CD14-positive monocyte (primary cell): ENCODE measurements at regions not wholly inside any gene's neighbourhood (a gene's known extent, or its start where the extent isn't known, plus 50 kb on each side); places are given as distances from the start of the nearest gene placed in this dataset.

Source experiments
- DNase-seq, 3 donors: peaks; one replicate each; pipeline ENCODE4 v3.0.0-alpha.2; 2011 to 2022
- H2AFZ ChIP-seq: 2 replicates; pipeline ENCODE4 v1.6.0; 2012; ENCODE audit warnings: mild to moderate bottlenecking, low read depth, low read length, inconsistent platforms; ENCODE audit not compliant: insufficient read depth, poor library complexity, severe bottlenecking
- H3K27ac ChIP-seq, 2 donors: 1 replicate in 1 of 2; 2 replicates in 1 of 2; pipeline ENCODE4 v1.5.1; 2012 to 2013; ENCODE audit warnings: low read length in 2 of 2, control low read depth in 1 of 2, inconsistent platforms in 1 of 2, low read depth in 1 of 2, mild to moderate bottlenecking in 1 of 2
- H3K27me3 ChIP-seq, 2 donors: one replicate each; pipeline versions ENCODE4 v1.6.0 to v1.6.1; 2011 to 2013; ENCODE audit warnings: low read length in 2 of 2; ENCODE audit not compliant: control insufficient read depth in 2 of 2, insufficient read depth in 2 of 2
- H3K36me3 ChIP-seq, 2 donors: replicated peaks in 1 of 2; 1 replicate in 1 of 2; 2 replicates in 1 of 2; pipeline versions ENCODE4 v1.5.1 to v1.6.1; 2012 to 2013; ENCODE audit warnings: low read length in 2 of 2, control low read depth in 1 of 2, inconsistent platforms in 1 of 2, mild to moderate bottlenecking in 1 of 2; ENCODE audit not compliant: insufficient read depth in 2 of 2, control insufficient read depth in 1 of 2
- H3K4me1 ChIP-seq, 2 donors: 1 replicate in 1 of 2; 2 replicates in 1 of 2; pipeline versions ENCODE4 v1.5.1 to v1.6.1; 2012 to 2013; ENCODE audit warnings: low read length in 2 of 2, control low read depth in 1 of 2, inconsistent platforms in 1 of 2, mild to moderate bottlenecking in 1 of 2, moderate library complexity in 1 of 2; ENCODE audit not compliant: insufficient read depth in 2 of 2, control insufficient read depth in 1 of 2
- H3K4me2 ChIP-seq: replicated peaks from 2 replicates; pipeline ENCODE3; 2012; ENCODE audit warnings: low read length, moderate library complexity, mild to moderate bottlenecking; ENCODE audit not compliant: poor library complexity, severe bottlenecking; ENCODE audit errors: extremely low read depth
- H3K4me3 ChIP-seq, 3 experiments: fragments of 200-600 bp in 1 of 3; sonication (generic) in 1 of 3; replicated peaks in 1 of 3; 1 replicate in 2 of 3; 2 replicates in 1 of 3; pipeline ENCODE4 v1.5.1; 2011 to 2013; ENCODE audit warnings: low read length in 3 of 3, mild to moderate bottlenecking in 3 of 3, control low read depth in 2 of 3, low read depth in 2 of 3, inconsistent platforms in 1 of 3, moderate library complexity in 1 of 3
- H3K79me2 ChIP-seq: 2 replicates; pipeline ENCODE4 v1.6.0; 2012; ENCODE audit warnings: mild to moderate bottlenecking, control low read depth, inconsistent platforms, low read length, moderate library complexity; ENCODE audit not compliant: insufficient read depth
- H3K9ac ChIP-seq: 2 replicates; pipeline ENCODE4 v1.6.0; 2017; ENCODE audit warnings: low read length, mild to moderate bottlenecking; ENCODE audit not compliant: insufficient read depth, poor library complexity, severe bottlenecking
- H3K9me3 ChIP-seq, 2 donors: replicated peaks in 1 of 2; 1 replicate in 1 of 2; 2 replicates in 1 of 2; pipeline versions ENCODE4 v1.5.1 to v1.6.1; 2012 to 2013; ENCODE audit warnings: low read length in 2 of 2, control low read depth in 1 of 2; ENCODE audit not compliant: control insufficient read depth in 1 of 2, insufficient read depth in 1 of 2
- H4K20me1 ChIP-seq: 2 replicates; pipeline ENCODE4 v1.6.0; 2012; ENCODE audit warnings: mild to moderate bottlenecking, low read length, control low read depth, moderate library complexity; ENCODE audit not compliant: insufficient read depth
- H3K27ac Mint-ChIP-seq, 7 donors: one replicate each; pipeline ENCODE4 v1.8.0; 2020; ENCODE audit warnings: mild to moderate bottlenecking in 7 of 7, mixed read lengths in 7 of 7, moderate library complexity in 6 of 7, inconsistent platforms in 2 of 7
- H3K27me3 Mint-ChIP-seq, 3 donors: one replicate each; pipeline ENCODE4 v1.8.0; 2021 to 2022; ENCODE audit warnings: low read depth in 3 of 3, mild to moderate bottlenecking in 3 of 3, mixed read lengths in 3 of 3, moderate library complexity in 3 of 3, inconsistent platforms in 1 of 3
- H3K36me3 Mint-ChIP-seq, 2 donors: one replicate each; pipeline ENCODE4 v1.8.0; 2020; ENCODE audit warnings: mixed read lengths in 2 of 2, inconsistent platforms in 1 of 2, mild to moderate bottlenecking in 1 of 2
- H3K4me1 Mint-ChIP-seq: one replicate; pipeline ENCODE4 v1.8.0; 2020; ENCODE audit warnings: mild to moderate bottlenecking, mixed read lengths
- H3K4me3 Mint-ChIP-seq, 2 donors: one replicate each; pipeline ENCODE4 v1.8.0; 2020; ENCODE audit warnings: mild to moderate bottlenecking in 2 of 2, mixed read lengths in 2 of 2, moderate library complexity in 1 of 2
- H3K9me3 Mint-ChIP-seq, 7 donors: one replicate each; pipeline ENCODE4 v1.8.0; 2020 to 2022; ENCODE audit warnings: mixed read lengths in 7 of 7, mild to moderate bottlenecking in 6 of 7, moderate library complexity in 6 of 7, inconsistent platforms in 2 of 7
- WGBS: methylation state at CpG from one replicate; pipeline ENCODE4 v1.1.5; 2013; ENCODE audit warnings: missing lambda C conversion rate; ENCODE audit not compliant: insufficient coverage; 5-methylcytosine and 5-hydroxymethylcytosine counted together
- intact Hi-C, 2 donors: fragments of 100-400 bp; cut with micrococcal nuclease; formaldehyde crosslinking; loops; one replicate each; pipeline versions ENCODE4 v1.15.0 to v1.15.1; 2023
- TF ChIP-seq, protein P1 (sequence below): fragments of 200-600 bp; IDR thresholded peaks from one replicate; pipeline ENCODE4 v1.8.0; 2022; ENCODE audit warnings: antibody characterized with exemption, mild to moderate bottlenecking

DNA sequence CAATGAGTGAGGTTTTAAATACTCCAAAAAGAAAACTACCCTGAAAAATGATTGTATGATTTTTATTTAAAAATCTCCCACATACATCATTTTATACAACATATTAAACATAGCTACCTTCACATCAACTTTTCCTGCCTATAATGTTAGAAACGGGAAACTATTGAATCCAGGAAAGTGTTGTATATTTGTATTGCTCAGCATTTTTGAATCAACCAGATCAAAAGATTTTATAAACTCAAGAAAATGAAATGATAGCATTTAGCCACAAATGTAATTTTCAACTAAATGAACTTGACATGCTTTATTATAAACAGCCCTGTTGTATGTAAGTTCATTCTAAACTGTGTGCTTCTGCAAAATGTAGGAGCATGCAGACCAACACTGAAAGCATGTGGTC lies 124.6 kb upstream of the SLC10A2 start:
- no peak overlapping the region for H3K9ac ChIP-seq
- no peak overlapping the region for H3K27ac ChIP-seq
- DNase-seq, result no peak
- Mint-ChIP-seq H3K4me3 (no peak overlapping the region), H3K36me3 (no peaks in the 10 kb centered on the region), H3K9me3 (no peaks in the 10 kb centered on the region), H3K27ac (no peak overlapping the region), H3K27me3 (no peaks in the 10 kb centered on the region), H3K4me1 (peaks cover 1% of the 10 kb centered on the region)
- H4K20me1 ChIP-seq, result no peaks in the 10 kb centered on the region
- no peak overlapping the region for H2AFZ ChIP-seq
- H3K9me3 ChIP-seq, result no peaks in the 10 kb centered on the region
- TF ChIP-seq, protein P1, sequence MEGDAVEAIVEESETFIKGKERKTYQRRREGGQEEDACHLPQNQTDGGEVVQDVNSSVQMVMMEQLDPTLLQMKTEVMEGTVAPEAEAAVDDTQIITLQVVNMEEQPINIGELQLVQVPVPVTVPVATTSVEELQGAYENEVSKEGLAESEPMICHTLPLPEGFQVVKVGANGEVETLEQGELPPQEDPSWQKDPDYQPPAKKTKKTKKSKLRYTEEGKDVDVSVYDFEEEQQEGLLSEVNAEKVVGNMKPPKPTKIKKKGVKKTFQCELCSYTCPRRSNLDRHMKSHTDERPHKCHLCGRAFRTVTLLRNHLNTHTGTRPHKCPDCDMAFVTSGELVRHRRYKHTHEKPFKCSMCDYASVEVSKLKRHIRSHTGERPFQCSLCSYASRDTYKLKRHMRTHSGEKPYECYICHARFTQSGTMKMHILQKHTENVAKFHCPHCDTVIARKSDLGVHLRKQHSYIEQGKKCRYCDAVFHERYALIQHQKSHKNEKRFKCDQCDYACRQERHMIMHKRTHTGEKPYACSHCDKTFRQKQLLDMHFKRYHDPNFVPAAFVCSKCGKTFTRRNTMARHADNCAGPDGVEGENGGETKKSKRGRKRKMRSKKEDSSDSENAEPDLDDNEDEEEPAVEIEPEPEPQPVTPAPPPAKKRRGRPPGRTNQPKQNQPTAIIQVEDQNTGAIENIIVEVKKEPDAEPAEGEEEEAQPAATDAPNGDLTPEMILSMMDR, result no peak
- H3K4me1 ChIP-seq, result no peaks in the 10 kb centered on the region
- no peak overlapping the region for H3K4me3 ChIP-seq
- no CpG with 5 or more reads among the region's 1 CpG for WGBS
- no peaks in the 10 kb centered on the region for H3K27me3 ChIP-seq
- H3K79me2 ChIP-seq, result no peaks in the 10 kb centered on the region
- no peaks in the 10 kb centered on the region for H3K36me3 ChIP-seq
- intact Hi-C loops, result no loop called here
- no peak overlapping the region for H3K4me2 ChIP-seq

DNA sequence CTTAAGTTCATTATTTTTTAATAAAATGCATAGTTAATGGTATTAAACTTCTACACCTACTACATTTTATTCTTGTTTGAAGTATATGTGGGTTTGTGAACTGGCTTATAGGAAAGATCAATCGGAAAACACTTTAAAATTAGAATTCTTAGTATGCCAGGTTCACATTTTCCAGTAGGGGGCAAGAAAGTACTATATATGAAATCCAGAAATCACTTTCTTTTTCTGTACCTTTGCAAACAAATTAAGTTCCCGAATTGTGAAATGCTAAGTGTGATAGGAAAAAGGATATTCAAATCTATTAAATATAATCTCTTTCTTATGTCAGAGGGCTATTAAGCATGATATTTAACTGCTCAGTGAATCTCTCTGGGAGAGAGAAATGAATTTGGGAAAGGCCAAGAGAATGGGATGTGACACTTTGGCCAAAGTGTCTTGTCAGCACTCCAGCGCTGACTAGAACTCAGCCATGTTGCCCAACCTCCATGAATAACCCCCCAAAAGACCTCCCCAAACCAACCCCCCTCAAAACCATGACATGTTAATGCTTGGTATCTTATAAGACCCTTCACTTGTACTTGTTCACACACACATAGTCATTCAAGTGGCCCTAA lies 122.6 kb upstream of the SLC10A2 start:
- DNase-seq, result no peak
- Histone ChIP-seq H3K9me3 (no peaks in the 10 kb centered on the region), H3K4me3 (no peak overlapping the region), H3K27ac (no peak overlapping the region), H3K79me2 (no peaks in the 10 kb centered on the region), H3K27me3 (no peaks in the 10 kb centered on the region), H3K36me3 (no peaks in the 10 kb centered on the region), H2AFZ (no peak overlapping the region), H3K9ac (no peak overlapping the region), H3K4me2 (no peak overlapping the region), H4K20me1 (no peaks in the 10 kb centered on the region), H3K4me1 (no peaks in the 10 kb centered on the region)
- no peak overlapping the region for H3K27ac Mint-ChIP-seq
- intact Hi-C loops, result no loop called here
- WGBS, result no CpG with 5 or more reads among the region's 3 CpGs
- no peak overlapping the region for H3K4me3 Mint-ChIP-seq
- H3K4me1 Mint-ChIP-seq, result peaks cover 1% of the 10 kb centered on the region
- TF ChIP-seq, protein P1, result no peak
- H3K36me3 Mint-ChIP-seq, result no peaks in the 10 kb centered on the region
- H3K9me3 Mint-ChIP-seq, result no peaks in the 10 kb centered on the region
- no peaks in the 10 kb centered on the region for H3K27me3 Mint-ChIP-seq
